A673 (cell line): ENCODE measurements at regions not wholly inside any gene's neighbourhood (a gene's known extent, or its start where the extent isn't known, plus 50 kb on each side); places are given as distances from the start of the nearest gene placed in this dataset.

Experiments used
- EZH2 ChIP-seq: fragments of 200-600 bp; sonication (generic); IDR thresholded peaks from 2 replicates; pipeline ENCODE4 v1.6.1; 2017; ENCODE audit warnings: borderline replicate concordance, low read depth, mild to moderate bottlenecking, mixed read lengths, antibody characterized with exemption, low read length; ENCODE audit not compliant: poor library complexity, severe bottlenecking
- TF ChIP-seq, protein P1 (sequence below): fragments of 300-800, 200-600 bp; sonication (generic); conservative IDR thresholded peaks from 2 replicates; pipeline ENCODE4 v1.5.1; 2017; ENCODE audit warnings: low read depth, mild to moderate bottlenecking, antibody characterized with exemption, low read length, moderate library complexity, mixed read lengths

DNA sequence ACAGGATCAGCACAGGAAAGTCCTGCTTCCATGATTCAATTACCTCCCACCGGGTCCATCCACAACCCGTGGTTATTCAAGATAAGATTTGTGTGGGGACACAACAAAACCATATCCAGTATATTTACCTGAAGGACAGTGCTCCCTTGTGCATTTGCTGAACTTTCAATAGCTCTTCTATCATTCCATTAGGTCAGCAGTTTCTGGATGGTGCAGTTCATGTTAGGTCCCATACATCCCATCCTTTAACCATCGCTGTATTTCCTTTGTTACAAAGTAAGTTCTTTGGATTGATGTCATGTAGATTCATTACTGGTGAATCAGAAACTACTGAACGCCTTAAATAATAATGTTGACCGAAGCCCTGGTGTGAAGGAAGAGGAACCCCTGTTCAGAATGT, 775.9 kb downstream of the TRIML1 start:
- TF ChIP-seq, protein P1, sequence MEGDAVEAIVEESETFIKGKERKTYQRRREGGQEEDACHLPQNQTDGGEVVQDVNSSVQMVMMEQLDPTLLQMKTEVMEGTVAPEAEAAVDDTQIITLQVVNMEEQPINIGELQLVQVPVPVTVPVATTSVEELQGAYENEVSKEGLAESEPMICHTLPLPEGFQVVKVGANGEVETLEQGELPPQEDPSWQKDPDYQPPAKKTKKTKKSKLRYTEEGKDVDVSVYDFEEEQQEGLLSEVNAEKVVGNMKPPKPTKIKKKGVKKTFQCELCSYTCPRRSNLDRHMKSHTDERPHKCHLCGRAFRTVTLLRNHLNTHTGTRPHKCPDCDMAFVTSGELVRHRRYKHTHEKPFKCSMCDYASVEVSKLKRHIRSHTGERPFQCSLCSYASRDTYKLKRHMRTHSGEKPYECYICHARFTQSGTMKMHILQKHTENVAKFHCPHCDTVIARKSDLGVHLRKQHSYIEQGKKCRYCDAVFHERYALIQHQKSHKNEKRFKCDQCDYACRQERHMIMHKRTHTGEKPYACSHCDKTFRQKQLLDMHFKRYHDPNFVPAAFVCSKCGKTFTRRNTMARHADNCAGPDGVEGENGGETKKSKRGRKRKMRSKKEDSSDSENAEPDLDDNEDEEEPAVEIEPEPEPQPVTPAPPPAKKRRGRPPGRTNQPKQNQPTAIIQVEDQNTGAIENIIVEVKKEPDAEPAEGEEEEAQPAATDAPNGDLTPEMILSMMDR: no peak
- TF ChIP-seq EZH2: no peak
